ENCODE measurements at regions not wholly inside any gene's neighbourhood (a gene's known extent, or its start where the extent isn't known, plus 50 kb on each side); places are given as distances from the start of the nearest gene placed in this dataset.

- H3K36me3 ChIP-seq (ENCODE audit: control insufficient read depth, insufficient read depth, low read length): no peaks in the 10 kb centered on the region
- H3K27me3 ChIP-seq (ENCODE audit: control insufficient read depth, insufficient read depth, low read length): no peaks in the 10 kb centered on the region
- H3K4me1 ChIP-seq (ENCODE audit: control insufficient read depth, insufficient read depth, low read length): peaks cover 5% of the 10 kb centered on the region
- H3K4me3 ChIP-seq (ENCODE audit: low read depth, low read length): no peak overlapping the region
- no peak for DNase-seq (ENCODE audit: low read depth in 4 of 6, low spot score in 6 of 6)
- 71% methylated on average over 22 of the region's 22 CpGs for WGBS (ENCODE audit: insufficient coverage)
- H3K9me3 ChIP-seq (ENCODE audit: control insufficient read depth, insufficient read depth, low read length): no peaks in the 10 kb centered on the region
- H3K27ac ChIP-seq (ENCODE audit: low read depth, low read length): no peak overlapping the region
Measured at GRCh38 chr9:90975781-90976538, 174.3 kb downstream of the SYK start.

GRCh38 chr9:90979138-90979551 lies 177.5 kb downstream of the SYK start:
- H3K9me3 ChIP-seq (ENCODE audit: control insufficient read depth, insufficient read depth, low read length): no peaks in the 10 kb centered on the region
- no peak overlapping the region for H3K27ac ChIP-seq (ENCODE audit: low read depth, low read length)
- no peak for DNase-seq (ENCODE audit: low read depth in 4 of 6, low spot score in 6 of 6)
- no peaks in the 10 kb centered on the region for H3K27me3 ChIP-seq (ENCODE audit: control insufficient read depth, insufficient read depth, low read length)
- 83% methylated on average over 5 of the region's 7 CpGs for WGBS (ENCODE audit: insufficient coverage)
- no peaks in the 10 kb centered on the region for H3K36me3 ChIP-seq (ENCODE audit: control insufficient read depth, insufficient read depth, low read length)
- no peaks in the 10 kb centered on the region for H3K4me1 ChIP-seq (ENCODE audit: control insufficient read depth, insufficient read depth, low read length)
- H3K4me3 ChIP-seq (ENCODE audit: low read depth, low read length): no peak overlapping the region

- H3K36me3 ChIP-seq (ENCODE audit: control insufficient read depth, insufficient read depth, low read length): no peaks in the 10 kb centered on the region
- WGBS (ENCODE audit: insufficient coverage): 50% methylated on average over 1 of the region's 4 CpGs
- no peak for DNase-seq (ENCODE audit: low read depth in 4 of 6, low spot score in 6 of 6)
- H3K27me3 ChIP-seq (ENCODE audit: control insufficient read depth, insufficient read depth, low read length): no peaks in the 10 kb centered on the region
- no peaks in the 10 kb centered on the region for H3K9me3 ChIP-seq (ENCODE audit: control insufficient read depth, insufficient read depth, low read length)
- no peaks in the 10 kb centered on the region for H3K4me1 ChIP-seq (ENCODE audit: control insufficient read depth, insufficient read depth, low read length)
- H3K4me3 ChIP-seq (ENCODE audit: low read depth, low read length): no peak overlapping the region
- H3K27ac ChIP-seq (ENCODE audit: low read depth, low read length): no peak overlapping the region
Measured at GRCh38 chr9:90979639-90980038, 178.0 kb downstream of the SYK start.

GRCh38 chr9:90981726-90982125 lies 180.1 kb downstream of the SYK start:
- Histone ChIP-seq H3K9me3 (ENCODE audit: control insufficient read depth, insufficient read depth, low read length) (no peaks in the 10 kb centered on the region), H3K4me1 (ENCODE audit: control insufficient read depth, insufficient read depth, low read length) (no peaks in the 10 kb centered on the region), H3K27ac (ENCODE audit: low read depth, low read length) (no peak overlapping the region), H3K27me3 (ENCODE audit: control insufficient read depth, insufficient read depth, low read length) (no peaks in the 10 kb centered on the region), H3K36me3 (ENCODE audit: control insufficient read depth, insufficient read depth, low read length) (no peaks in the 10 kb centered on the region), H3K4me3 (ENCODE audit: low read depth, low read length) (no peak overlapping the region)
- WGBS (ENCODE audit: insufficient coverage): 100% methylated on average over 1 of the region's 3 CpGs
- DNase-seq (ENCODE audit: low read depth in 4 of 6, low spot score in 6 of 6): no peak

- no peak overlapping the region for H3K4me3 ChIP-seq (ENCODE audit: low read depth, low read length)
- no peaks in the 10 kb centered on the region for H3K9me3 ChIP-seq (ENCODE audit: control insufficient read depth, insufficient read depth, low read length)
- no peaks in the 10 kb centered on the region for H3K27me3 ChIP-seq (ENCODE audit: control insufficient read depth, insufficient read depth, low read length)
- no peaks in the 10 kb centered on the region for H3K4me1 ChIP-seq (ENCODE audit: control insufficient read depth, insufficient read depth, low read length)
- 84% methylated on average over 3 of the region's 3 CpGs for WGBS (ENCODE audit: insufficient coverage)
- no peak overlapping the region for H3K27ac ChIP-seq (ENCODE audit: low read depth, low read length)
- no peaks in the 10 kb centered on the region for H3K36me3 ChIP-seq (ENCODE audit: control insufficient read depth, insufficient read depth, low read length)
- no peak for DNase-seq (ENCODE audit: low read depth in 4 of 6, low spot score in 6 of 6)
Measured at GRCh38 chr9:90983394-90983793, 181.8 kb downstream of the SYK start.

- Histone ChIP-seq H3K4me1 (ENCODE audit: control insufficient read depth, insufficient read depth, low read length) (no peaks in the 10 kb centered on the region), H3K36me3 (ENCODE audit: control insufficient read depth, insufficient read depth, low read length) (no peaks in the 10 kb centered on the region), H3K9me3 (ENCODE audit: control insufficient read depth, insufficient read depth, low read length) (no peaks in the 10 kb centered on the region), H3K4me3 (ENCODE audit: low read depth, low read length) (no peak overlapping the region), H3K27me3 (ENCODE audit: control insufficient read depth, insufficient read depth, low read length) (no peaks in the 10 kb centered on the region), H3K27ac (ENCODE audit: low read depth, low read length) (no peak overlapping the region)
- DNase-seq (ENCODE audit: low read depth in 4 of 6, low spot score in 6 of 6): no peak
- no CpG with 5 or more reads among the region's 3 CpGs for WGBS (ENCODE audit: insufficient coverage)
Measured at GRCh38 chr9:90985631-90986030, 184.0 kb downstream of the SYK start.

GRCh38 chr9:90986161-90986560 lies 184.5 kb downstream of the SYK start:
- Histone ChIP-seq H3K27ac (ENCODE audit: low read depth, low read length) (no peak overlapping the region), H3K4me3 (ENCODE audit: low read depth, low read length) (no peak overlapping the region), H3K9me3 (ENCODE audit: control insufficient read depth, insufficient read depth, low read length) (no peaks in the 10 kb centered on the region), H3K36me3 (ENCODE audit: control insufficient read depth, insufficient read depth, low read length) (no peaks in the 10 kb centered on the region), H3K4me1 (ENCODE audit: control insufficient read depth, insufficient read depth, low read length) (no peaks in the 10 kb centered on the region), H3K27me3 (ENCODE audit: control insufficient read depth, insufficient read depth, low read length) (no peaks in the 10 kb centered on the region)
- no peak for DNase-seq (ENCODE audit: low read depth in 4 of 6, low spot score in 6 of 6)
- no CpG with 5 or more reads among the region's 3 CpGs for WGBS (ENCODE audit: insufficient coverage)

GRCh38 chr9:90987566-90987965 lies 185.9 kb downstream of the SYK start:
- Histone ChIP-seq H3K4me1 (ENCODE audit: control insufficient read depth, insufficient read depth, low read length) (no peaks in the 10 kb centered on the region), H3K9me3 (ENCODE audit: control insufficient read depth, insufficient read depth, low read length) (no peaks in the 10 kb centered on the region), H3K27me3 (ENCODE audit: control insufficient read depth, insufficient read depth, low read length) (no peaks in the 10 kb centered on the region), H3K27ac (ENCODE audit: low read depth, low read length) (no peak overlapping the region), H3K36me3 (ENCODE audit: control insufficient read depth, insufficient read depth, low read length) (no peaks in the 10 kb centered on the region), H3K4me3 (ENCODE audit: low read depth, low read length) (no peak overlapping the region)
- no CpG with 5 or more reads among the region's 2 CpGs for WGBS (ENCODE audit: insufficient coverage)
- DNase-seq (ENCODE audit: low read depth in 4 of 6, low spot score in 6 of 6): no peak

- Histone ChIP-seq H3K4me3 (ENCODE audit: low read depth, low read length) (no peak overlapping the region), H3K27ac (ENCODE audit: low read depth, low read length) (no peak overlapping the region), H3K4me1 (ENCODE audit: control insufficient read depth, insufficient read depth, low read length) (no peaks in the 10 kb centered on the region), H3K27me3 (ENCODE audit: control insufficient read depth, insufficient read depth, low read length) (no peaks in the 10 kb centered on the region), H3K36me3 (ENCODE audit: control insufficient read depth, insufficient read depth, low read length) (no peaks in the 10 kb centered on the region), H3K9me3 (ENCODE audit: control insufficient read depth, insufficient read depth, low read length) (no peaks in the 10 kb centered on the region)
- no peak for DNase-seq (ENCODE audit: low read depth in 4 of 6, low spot score in 6 of 6)
- WGBS (ENCODE audit: insufficient coverage): no CpG with 5 or more reads among the region's 1 CpG
Measured at GRCh38 chr9:90988318-90988717, 186.7 kb downstream of the SYK start.

GRCh38 chr9:90991953-90992352 lies 190.3 kb downstream of the SYK start:
- Histone ChIP-seq H3K27me3 (ENCODE audit: control insufficient read depth, insufficient read depth, low read length) (no peaks in the 10 kb centered on the region), H3K36me3 (ENCODE audit: control insufficient read depth, insufficient read depth, low read length) (no peaks in the 10 kb centered on the region), H3K4me3 (ENCODE audit: low read depth, low read length) (no peak overlapping the region), H3K4me1 (ENCODE audit: control insufficient read depth, insufficient read depth, low read length) (no peaks in the 10 kb centered on the region), H3K27ac (ENCODE audit: low read depth, low read length) (no peak overlapping the region), H3K9me3 (ENCODE audit: control insufficient read depth, insufficient read depth, low read length) (no peaks in the 10 kb centered on the region)
- WGBS (ENCODE audit: insufficient coverage): no CpG with 5 or more reads among the region's 1 CpG
- no peak for DNase-seq (ENCODE audit: low read depth in 4 of 6, low spot score in 6 of 6)

All from spinal cord (tissue), 9 donors.